GM18909 (cell line): ENCODE measurements at regions not wholly inside any gene's neighbourhood (a gene's known extent, or its start where the extent isn't known, plus 50 kb on each side); places are given as distances from the start of the nearest gene placed in this dataset.

Experiments
- ATAC-seq: cut with Tn5 transposase; IDR thresholded peaks from one replicate; pipeline ENCODE4 v1.9.1; 2021; ENCODE audit warnings: mild to moderate bottlenecking; ENCODE audit not compliant: unreplicated experiment, poor library complexity

DNA sequence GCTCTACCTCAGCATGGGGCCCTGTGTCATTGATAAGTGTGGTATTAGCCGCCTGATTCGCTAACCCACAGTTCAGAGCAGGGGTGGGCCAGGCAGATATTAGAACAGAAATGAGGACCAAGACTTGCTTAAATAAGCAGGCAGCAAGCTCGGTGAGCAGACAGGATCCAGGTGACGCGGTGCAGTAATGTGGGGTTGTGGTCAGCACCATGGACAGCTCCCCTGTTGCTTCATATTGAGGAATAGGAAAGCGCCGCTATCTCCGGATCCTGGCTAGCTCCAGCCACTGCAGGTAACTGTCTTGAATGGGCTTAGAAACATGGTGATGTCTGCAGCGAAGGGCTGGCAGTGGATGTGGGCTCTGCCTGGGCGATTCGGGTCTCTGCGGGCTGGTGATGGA lies 51.3 kb upstream of the GPR26 start:
- no peak for ATAC-seq
